Type B pancreatic cell (in vitro differentiated cells): ENCODE measurements at regions not wholly inside any gene's neighbourhood (a gene's known extent, or its start where the extent isn't known, plus 50 kb on each side); places are given as distances from the start of the nearest gene placed in this dataset.

Source experiments
- DNase-seq: peaks from one replicate; pipeline ENCODE4 v3.0.0; 2021; ENCODE audit warnings: mixed read lengths; ENCODE audit not compliant: unreplicated experiment; ENCODE audit errors: extremely low spot score
- H3K27ac Mint-ChIP-seq: 2 replicates; pipeline ENCODE4 v1.8.0; 2021; ENCODE audit warnings: mild to moderate bottlenecking, mixed read lengths
- H3K27me3 Mint-ChIP-seq: 2 replicates; pipeline ENCODE4 v1.8.0; 2021; ENCODE audit warnings: mixed read lengths
- H3K36me3 Mint-ChIP-seq: 2 replicates; pipeline ENCODE4 v1.8.0; 2021; ENCODE audit warnings: mixed read lengths
- H3K4me1 Mint-ChIP-seq: one replicate; pipeline ENCODE4 v1.8.0; 2021; ENCODE audit warnings: mixed read lengths; ENCODE audit not compliant: unreplicated experiment
- H3K4me3 Mint-ChIP-seq: 2 replicates; pipeline ENCODE4 v1.8.0; 2021; ENCODE audit warnings: mild to moderate bottlenecking, mixed read lengths
- H3K9me3 Mint-ChIP-seq: 2 replicates; pipeline ENCODE4 v1.8.0; 2021; ENCODE audit warnings: mixed read lengths
- TF ChIP-seq, protein P1 (sequence below): fragments of 200-600 bp; sonication (generic); conservative IDR thresholded peaks from 2 replicates; pipeline ENCODE4 v1.5.0; 2021; ENCODE audit warnings: antibody characterized with exemption, mild to moderate bottlenecking

DNA sequence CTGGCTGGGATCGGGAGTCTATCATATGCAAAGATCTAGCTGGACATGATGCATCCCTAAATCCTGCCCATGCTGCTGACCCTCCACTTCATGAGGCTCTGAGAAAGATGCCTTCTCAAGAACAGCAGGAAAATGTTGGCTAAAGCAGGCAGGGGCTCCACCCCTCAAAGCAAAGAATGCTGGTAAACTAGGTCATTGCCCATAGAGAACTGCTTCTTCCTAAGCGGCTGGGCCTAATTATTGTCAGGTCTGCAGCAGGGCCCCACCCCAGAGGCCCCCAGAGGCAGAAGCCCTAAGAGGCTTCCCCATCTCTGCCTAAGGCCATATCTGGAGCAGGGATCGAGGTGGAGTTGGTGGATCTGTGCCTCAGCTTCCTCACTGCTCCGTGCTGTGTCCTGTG, 447.4 kb upstream of the PROK2 start:
- Mint-ChIP-seq H3K9me3 (peaks cover 11% of the 10 kb centered on the region), H3K36me3 (no peaks in the 10 kb centered on the region), H3K4me3 (no peak overlapping the region), H3K27ac (no peak overlapping the region), H3K4me1 (peaks cover 4% of the 10 kb centered on the region), H3K27me3 (peaks cover 23% of the 10 kb centered on the region)
- DNase-seq: no peak
- TF ChIP-seq, protein P1, sequence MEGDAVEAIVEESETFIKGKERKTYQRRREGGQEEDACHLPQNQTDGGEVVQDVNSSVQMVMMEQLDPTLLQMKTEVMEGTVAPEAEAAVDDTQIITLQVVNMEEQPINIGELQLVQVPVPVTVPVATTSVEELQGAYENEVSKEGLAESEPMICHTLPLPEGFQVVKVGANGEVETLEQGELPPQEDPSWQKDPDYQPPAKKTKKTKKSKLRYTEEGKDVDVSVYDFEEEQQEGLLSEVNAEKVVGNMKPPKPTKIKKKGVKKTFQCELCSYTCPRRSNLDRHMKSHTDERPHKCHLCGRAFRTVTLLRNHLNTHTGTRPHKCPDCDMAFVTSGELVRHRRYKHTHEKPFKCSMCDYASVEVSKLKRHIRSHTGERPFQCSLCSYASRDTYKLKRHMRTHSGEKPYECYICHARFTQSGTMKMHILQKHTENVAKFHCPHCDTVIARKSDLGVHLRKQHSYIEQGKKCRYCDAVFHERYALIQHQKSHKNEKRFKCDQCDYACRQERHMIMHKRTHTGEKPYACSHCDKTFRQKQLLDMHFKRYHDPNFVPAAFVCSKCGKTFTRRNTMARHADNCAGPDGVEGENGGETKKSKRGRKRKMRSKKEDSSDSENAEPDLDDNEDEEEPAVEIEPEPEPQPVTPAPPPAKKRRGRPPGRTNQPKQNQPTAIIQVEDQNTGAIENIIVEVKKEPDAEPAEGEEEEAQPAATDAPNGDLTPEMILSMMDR: no peak

DNA sequence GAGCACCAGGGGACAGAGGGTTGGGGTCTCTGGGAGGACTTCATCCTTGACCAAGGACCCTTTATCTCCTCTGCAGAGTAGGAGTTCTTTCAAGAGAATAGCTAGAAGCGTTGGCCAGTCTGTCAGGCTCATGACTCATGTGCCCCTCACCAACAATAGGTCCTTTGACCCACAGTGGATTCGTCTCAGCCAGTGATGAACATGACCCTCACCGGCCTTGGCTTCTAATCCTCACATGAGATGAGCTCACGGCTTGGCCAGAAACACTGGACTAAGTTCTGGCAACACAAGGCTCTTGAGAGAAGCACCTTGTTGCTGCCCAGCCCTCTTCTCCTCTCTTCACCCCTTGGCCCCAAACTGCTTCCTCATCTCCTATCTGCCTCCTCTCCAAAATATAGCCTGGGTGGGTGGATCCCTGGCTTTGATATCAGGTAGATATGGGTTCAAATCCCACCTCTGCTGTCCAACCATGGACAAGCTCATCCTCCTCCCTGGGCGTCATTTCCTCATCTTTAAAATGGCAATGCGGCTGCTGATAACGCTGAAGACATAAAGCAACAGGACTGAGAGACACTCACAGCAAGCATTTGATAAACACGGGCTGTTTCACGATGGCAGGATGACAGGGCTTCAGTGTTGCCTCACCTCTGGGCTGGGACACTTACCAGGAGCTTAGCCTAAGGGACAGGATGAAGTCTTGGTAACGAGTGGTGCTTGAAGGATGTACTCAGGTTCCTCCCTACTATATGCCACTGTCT, 446.7 kb upstream of the PROK2 start:
- TF ChIP-seq, protein P1: no peak
- Mint-ChIP-seq H3K4me1 (peaks cover 4% of the 10 kb centered on the region), H3K27ac (no peak overlapping the region), H3K4me3 (no peak overlapping the region), H3K27me3 (peaks cover 19% of the 10 kb centered on the region), H3K9me3 (peaks cover 11% of the 10 kb centered on the region), H3K36me3 (no peaks in the 10 kb centered on the region)
- no peak for DNase-seq

DNA sequence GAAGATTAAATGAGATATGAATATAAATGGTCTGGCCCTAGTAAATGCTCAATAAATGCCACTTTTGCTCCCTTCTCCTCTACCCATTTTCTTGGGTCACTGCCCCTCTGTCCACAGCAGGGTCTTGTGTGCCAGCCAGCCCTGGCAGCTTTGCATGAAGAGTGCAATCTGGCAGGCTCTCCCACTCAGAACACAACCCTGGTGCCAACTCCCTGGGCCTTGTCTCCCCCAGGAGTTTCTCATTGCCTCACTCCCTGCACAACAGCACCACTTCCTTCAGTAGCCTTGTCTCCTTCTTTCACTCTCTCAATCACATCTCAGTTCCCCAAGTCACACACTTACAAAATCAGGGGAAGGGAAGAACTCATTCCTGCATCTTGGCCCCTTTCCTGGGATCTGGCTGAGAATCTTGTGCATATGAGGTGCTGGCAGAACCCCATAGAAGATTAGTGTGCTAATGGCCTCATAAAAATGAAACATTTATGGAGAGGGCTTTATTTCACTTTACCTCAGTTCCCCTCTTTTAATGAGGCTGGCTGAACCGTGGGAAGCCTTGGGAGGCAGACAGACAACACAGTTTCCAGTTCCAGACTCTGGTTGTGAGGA, 445.9 kb upstream of the PROK2 start:
- Mint-ChIP-seq H3K4me3 (no peak overlapping the region), H3K27me3 (peaks cover 18% of the 10 kb centered on the region), H3K4me1 (peaks cover 4% of the 10 kb centered on the region), H3K36me3 (peaks cover 1% of the 10 kb centered on the region), H3K27ac (no peak overlapping the region), H3K9me3 (peaks cover 15% of the 10 kb centered on the region)
- TF ChIP-seq, protein P1: no peak
- DNase-seq: no peak

DNA sequence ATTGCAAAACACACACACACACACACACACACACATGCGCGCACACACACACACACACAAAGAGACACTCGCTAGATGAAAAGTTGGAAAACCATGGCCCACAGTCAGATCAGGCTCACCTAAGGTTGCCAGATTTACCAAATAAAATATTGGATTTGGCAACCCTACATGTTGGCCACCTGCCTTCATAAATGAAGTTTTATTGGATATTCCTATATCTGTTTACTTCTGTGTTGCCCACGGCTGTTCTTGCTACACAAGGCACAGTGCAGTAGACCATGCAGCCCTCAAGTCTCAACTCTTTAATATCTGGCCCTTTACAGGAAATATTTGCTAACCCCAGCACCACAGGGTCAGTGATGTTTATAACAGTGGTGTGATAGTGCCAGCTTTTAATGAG, 445.0 kb upstream of the PROK2 start:
- DNase-seq: no peak
- peaks cover 18% of the 10 kb centered on the region for H3K27me3 Mint-ChIP-seq
- no peak overlapping the region for H3K27ac Mint-ChIP-seq
- peaks cover 24% of the 10 kb centered on the region for H3K9me3 Mint-ChIP-seq
- H3K4me3 Mint-ChIP-seq: no peak overlapping the region
- H3K4me1 Mint-ChIP-seq: peaks cover 4% of the 10 kb centered on the region
- peaks cover 7% of the 10 kb centered on the region for H3K36me3 Mint-ChIP-seq
- TF ChIP-seq, protein P1: no peak

DNA sequence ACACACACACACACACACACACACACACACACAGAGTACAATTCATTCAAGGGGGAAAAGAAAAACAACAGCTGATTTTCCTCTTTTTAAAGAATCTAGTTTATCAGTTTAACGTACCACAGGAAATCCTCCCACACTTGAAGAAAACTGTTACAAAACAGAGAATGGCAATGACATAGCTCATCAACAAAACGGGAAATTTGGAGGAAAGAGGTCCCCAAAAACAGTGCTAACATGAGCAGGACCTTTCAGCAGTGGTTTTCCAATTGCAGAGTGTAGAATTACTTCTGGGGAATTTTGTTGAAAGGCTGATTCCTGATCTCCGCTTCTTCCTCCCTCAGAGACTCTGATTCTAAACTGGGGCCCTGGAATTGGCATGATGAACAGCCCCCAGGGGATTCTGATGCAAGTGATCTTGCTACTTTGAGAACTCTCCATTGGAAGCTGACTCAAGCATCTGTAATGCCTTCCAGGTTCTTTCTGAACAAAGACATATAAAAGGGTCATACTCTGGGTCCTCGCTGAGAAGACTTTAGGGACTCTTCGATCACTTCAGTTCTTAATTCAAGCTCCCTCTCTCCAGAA, 442.6 kb upstream of the PROK2 start:
- peaks cover 31% of the 10 kb centered on the region for H3K9me3 Mint-ChIP-seq

More for the DNA sequence above, 442.6 kb upstream of the PROK2 start:
- no peak overlapping the region for H3K4me3 Mint-ChIP-seq
- H3K4me1 Mint-ChIP-seq: peaks cover 7% of the 10 kb centered on the region
- peaks cover 18% of the 10 kb centered on the region for H3K27me3 Mint-ChIP-seq
- DNase-seq: peak; percentile 18
- TF ChIP-seq, protein P1: no peak
- peaks cover 11% of the 10 kb centered on the region for H3K36me3 Mint-ChIP-seq
- no peak overlapping the region for H3K27ac Mint-ChIP-seq
